NT2/D1 (cell line): ENCODE measurements at regions not wholly inside any gene's neighbourhood (a gene's known extent, or its start where the extent isn't known, plus 50 kb on each side); places are given as distances from the start of the nearest gene placed in this dataset.

Source experiments
- DNase-seq: peaks from one replicate; pipeline ENCODE4 v3.0.0-alpha.2; 2011; ENCODE audit warnings: low read depth, low spot score
- H3K27me3 ChIP-seq: 2 replicates; pipeline ENCODE4 v1.6.0; 2011; ENCODE audit warnings: mild to moderate bottlenecking; ENCODE audit not compliant: insufficient read length, insufficient read depth
- H3K36me3 ChIP-seq: 2 replicates; pipeline ENCODE4 v1.6.1; 2011; ENCODE audit warnings: mild to moderate bottlenecking, low read length, mixed read lengths; ENCODE audit not compliant: insufficient read depth, insufficient read length
- H3K4me1 ChIP-seq: 2 replicates; pipeline ENCODE4 v1.5.1; 2011; ENCODE audit not compliant: insufficient read depth, insufficient read length
- H3K4me3 ChIP-seq: 2 replicates; pipeline ENCODE4 v1.5.1; 2011; ENCODE audit warnings: low read depth; ENCODE audit not compliant: insufficient read length
- H3K9ac ChIP-seq: 2 replicates; pipeline ENCODE4 v1.6.0; 2011; ENCODE audit warnings: low read depth; ENCODE audit not compliant: insufficient read length
- H3K9me3 ChIP-seq: 2 replicates; pipeline ENCODE4 v1.5.1; 2011; ENCODE audit warnings: mild to moderate bottlenecking, low read length; ENCODE audit not compliant: insufficient read depth
- SUZ12 ChIP-seq: IDR thresholded peaks from 2 replicates; pipeline ENCODE4 v1.6.1; 2011; ENCODE audit not compliant: insufficient read length, insufficient read depth; ENCODE audit errors: extremely low read depth
- YY1 ChIP-seq: IDR thresholded peaks from 2 replicates; pipeline ENCODE4 v1.6.1; 2011; ENCODE audit not compliant: insufficient read length, insufficient read depth
- ZNF274 ChIP-seq: IDR thresholded peaks from 2 replicates; pipeline ENCODE4 v1.6.1; 2011; ENCODE audit warnings: mild to moderate bottlenecking, low read depth, low read length

GRCh38 chr3:55330756-55331155 is 156.3 kb downstream of the WNT5A start:
- Histone ChIP-seq H3K4me3 (no peak overlapping the region), H3K36me3 (no peaks in the 10 kb centered on the region), H3K9me3 (no peaks in the 10 kb centered on the region), H3K9ac (no peak overlapping the region), H3K27me3 (no peaks in the 10 kb centered on the region), H3K4me1 (no peaks in the 10 kb centered on the region)
- no peak for DNase-seq
- no peak for TF ChIP-seq YY1
- TF ChIP-seq SUZ12: no peak
- TF ChIP-seq ZNF274: no peak

GRCh38 chr3:55330355-55330754 is 156.8 kb downstream of the WNT5A start:
- H3K9me3 ChIP-seq: no peaks in the 10 kb centered on the region
- peak; percentile 46 for DNase-seq
- no peaks in the 10 kb centered on the region for H3K4me1 ChIP-seq
- no peaks in the 10 kb centered on the region for H3K36me3 ChIP-seq
- H3K27me3 ChIP-seq: no peaks in the 10 kb centered on the region
- TF ChIP-seq YY1: no peak
- TF ChIP-seq SUZ12: no peak
- no peak for TF ChIP-seq ZNF274
- no peak overlapping the region for H3K9ac ChIP-seq
- H3K4me3 ChIP-seq: no peak overlapping the region

GRCh38 chr3:55329849-55330248 is 157.3 kb downstream of the WNT5A start:
- Histone ChIP-seq H3K9ac (no peak overlapping the region), H3K4me1 (no peaks in the 10 kb centered on the region), H3K27me3 (no peaks in the 10 kb centered on the region), H3K9me3 (no peaks in the 10 kb centered on the region), H3K36me3 (no peaks in the 10 kb centered on the region), H3K4me3 (no peak overlapping the region)
- DNase-seq: no peak
- TF ChIP-seq ZNF274 (no peak), SUZ12 (no peak), YY1 (no peak)

- no peak for TF ChIP-seq SUZ12
- no peak for TF ChIP-seq ZNF274
- no peak for TF ChIP-seq YY1
- H3K4me1 ChIP-seq: no peaks in the 10 kb centered on the region
- H3K27me3 ChIP-seq: no peaks in the 10 kb centered on the region
- no peak overlapping the region for H3K9ac ChIP-seq
- H3K36me3 ChIP-seq: no peaks in the 10 kb centered on the region
- DNase-seq: no peak
- no peaks in the 10 kb centered on the region for H3K9me3 ChIP-seq
- H3K4me3 ChIP-seq: no peak overlapping the region
Measured at GRCh38 chr3:55327131-55327920, 159.8 kb downstream of the WNT5A start.

- no peaks in the 10 kb centered on the region for H3K27me3 ChIP-seq
- no peak overlapping the region for H3K4me3 ChIP-seq
- no peaks in the 10 kb centered on the region for H3K36me3 ChIP-seq
- no peak overlapping the region for H3K9ac ChIP-seq
- TF ChIP-seq ZNF274 (no peak), SUZ12 (no peak), YY1 (no peak)
- H3K4me1 ChIP-seq: no peaks in the 10 kb centered on the region
- H3K9me3 ChIP-seq: no peaks in the 10 kb centered on the region
- DNase-seq: no peak
Measured at GRCh38 chr3:55322638-55323037, 164.5 kb downstream of the WNT5A start.

- no peaks in the 10 kb centered on the region for H3K4me1 ChIP-seq
- H3K4me3 ChIP-seq: no peak overlapping the region
- TF ChIP-seq ZNF274 (no peak), YY1 (no peak), SUZ12 (no peak)
- H3K27me3 ChIP-seq: no peaks in the 10 kb centered on the region
- no peaks in the 10 kb centered on the region for H3K36me3 ChIP-seq
- no peaks in the 10 kb centered on the region for H3K9me3 ChIP-seq
- DNase-seq: no peak
- H3K9ac ChIP-seq: no peak overlapping the region
Measured at GRCh38 chr3:55320928-55321327, 166.2 kb downstream of the WNT5A start.

- H3K4me3 ChIP-seq: no peak overlapping the region
- H3K9ac ChIP-seq: no peak overlapping the region
- DNase-seq: no peak
- no peaks in the 10 kb centered on the region for H3K27me3 ChIP-seq
- no peaks in the 10 kb centered on the region for H3K4me1 ChIP-seq
- TF ChIP-seq YY1 (no peak), SUZ12 (no peak)
- no peaks in the 10 kb centered on the region for H3K36me3 ChIP-seq
- no peaks in the 10 kb centered on the region for H3K9me3 ChIP-seq
Measured at GRCh38 chr3:55315396-55315795, 171.7 kb downstream of the WNT5A start.
